ENCODE measurements at regions not wholly inside any gene's neighbourhood (a gene's known extent, or its start where the extent isn't known, plus 50 kb on each side); places are given as distances from the start of the nearest gene placed in this dataset.
"Not testable (repeated sequence)": the region's sequence is repeated elsewhere in the genome, so short reads cannot be mapped to it uniquely, and the experiment has no call there.

- no peak for TF ChIP-seq ZNF142 (CRISPR knock-in tag; IDR thresholded peaks at IDR 0.05)
- TF ChIP-seq PITX1 (CRISPR knock-in tag; IDR thresholded peaks at IDR 0.05): no peak
- no peak for TF ChIP-seq ZMAT5 (CRISPR knock-in tag; IDR thresholded peaks at IDR 0.05; ENCODE audit: borderline replicate concordance, low read depth)
- no peak for TF ChIP-seq HMGXB4 (CRISPR knock-in tag; IDR thresholded peaks at IDR 0.05; ENCODE audit: borderline replicate concordance in 1 of 2, low read depth in 1 of 2)
- TF ChIP-seq ZNF296 (CRISPR knock-in tag; conservative IDR thresholded peaks at IDR 0.05): no peak
- TF ChIP-seq HNRNPH1 (optimal IDR thresholded peaks at IDR 0.05; ENCODE audit: low read depth, low read length): no peak
- no peak for TF ChIP-seq JDP2 (CRISPR knock-in tag; IDR thresholded peaks at IDR 0.05; ENCODE audit: borderline replicate concordance)
- TF ChIP-seq TBX3 (IDR thresholded peaks at IDR 0.05; ENCODE audit: borderline replicate concordance): no peak
- TF ChIP-seq ZNF7 (CRISPR knock-in tag; IDR thresholded peaks at IDR 0.05): no peak
- TF ChIP-seq ZNF329 (CRISPR knock-in tag; IDR thresholded peaks at IDR 0.05; ENCODE audit: low read depth): no peak
Measured at GRCh38 chr14:105881021-105881930, 354.9 kb downstream of the TMEM121 start (continued).

- peaks cover 5 to 35% of the 10 kb centered on the region in 2 experiments; a peak in 4 of 5 replicates for H3K27me3 ChIP-seq (ENCODE audit: control insufficient read depth in 1 of 2, insufficient read depth in 2 of 2, low read length in 2 of 2)
- H3K27ac ChIP-seq (ENCODE audit: extremely low read length, insufficient read depth, low read length); in situ Hi-C loops (cut with HindIII; ENCODE audit: extremely low pct_ligation_motif_present, low pct_unique_long_range_greater_than_20kb); H3K4me2 ChIP-seq (ENCODE audit: low read depth, low read length); H4K20me1 ChIP-seq (ENCODE audit: insufficient read depth, low read length); CTCF ChIA-PET (ENCODE audit: low intra/inter-chr PET ratio, low total read pairs); H3K4me1 ChIP-seq (ENCODE audit: insufficient read depth, low read length); H3K79me2 ChIP-seq (ENCODE audit: insufficient read depth, low read length); intact Hi-C loops (cut with micrococcal nuclease; ENCODE audit: unreplicated experiment); H3K9me3 ChIP-seq (ENCODE audit: low read length); POLR2A ChIA-PET; FAIRE-seq; BruUV-seq (replicated peaks); H3K9ac ChIP-seq (ENCODE audit: insufficient read depth, low read depth, low read length); DNase-seq (ENCODE audit: low spot score); ATAC-seq; H3K4me3 ChIP-seq (replicated peaks in 1 of 3; ENCODE audit: insufficient read depth in 1 of 3, low read depth in 2 of 3, low read length in 3 of 3); H3K36me3 ChIP-seq (replicated peaks in 1 of 2; ENCODE audit: control insufficient read depth in 1 of 2, insufficient read depth in 2 of 2, low read length in 2 of 2); H2AFZ ChIP-seq (ENCODE audit: low read length): not testable (repeated sequence)
- 0% methylated on average over 2 of the region's 10 CpGs for WGBS (ENCODE audit: low lambda C conversion rate)
Measured at GRCh38 chr14:105882011-105882410, 355.6 kb downstream of the TMEM121 start.

Measured in HepG2 (cell line).